ENCODE measurements at regions not wholly inside any gene's neighbourhood (a gene's known extent, or its start where the extent isn't known, plus 50 kb on each side); places are given as distances from the start of the nearest gene placed in this dataset.

GRCh38 chrX:17939724-17940123, 78.6 kb upstream of the RAI2 start:
- Histone ChIP-seq H3K4me3 (no peak overlapping the region), H3K4me1 (no peaks in the 10 kb centered on the region), H3K9me3 (no peaks in the 10 kb centered on the region), H3K27ac (no peak overlapping the region), H3K27me3 (replicated peaks in 1 of 7) (peaks cover 0 to 5% (median 0%) of the 10 kb centered on the region in 7 donors), H3K36me3 (no peaks in the 10 kb centered on the region)
- intact Hi-C loops (cut with DNase I; ENCODE audit: low total_unique reads) = no loop called here
- no peak for DNase-seq
- no peak for TF ChIP-seq POLR2A (IDR thresholded peaks at IDR 0.05)
- TF ChIP-seq, protein P1, sequence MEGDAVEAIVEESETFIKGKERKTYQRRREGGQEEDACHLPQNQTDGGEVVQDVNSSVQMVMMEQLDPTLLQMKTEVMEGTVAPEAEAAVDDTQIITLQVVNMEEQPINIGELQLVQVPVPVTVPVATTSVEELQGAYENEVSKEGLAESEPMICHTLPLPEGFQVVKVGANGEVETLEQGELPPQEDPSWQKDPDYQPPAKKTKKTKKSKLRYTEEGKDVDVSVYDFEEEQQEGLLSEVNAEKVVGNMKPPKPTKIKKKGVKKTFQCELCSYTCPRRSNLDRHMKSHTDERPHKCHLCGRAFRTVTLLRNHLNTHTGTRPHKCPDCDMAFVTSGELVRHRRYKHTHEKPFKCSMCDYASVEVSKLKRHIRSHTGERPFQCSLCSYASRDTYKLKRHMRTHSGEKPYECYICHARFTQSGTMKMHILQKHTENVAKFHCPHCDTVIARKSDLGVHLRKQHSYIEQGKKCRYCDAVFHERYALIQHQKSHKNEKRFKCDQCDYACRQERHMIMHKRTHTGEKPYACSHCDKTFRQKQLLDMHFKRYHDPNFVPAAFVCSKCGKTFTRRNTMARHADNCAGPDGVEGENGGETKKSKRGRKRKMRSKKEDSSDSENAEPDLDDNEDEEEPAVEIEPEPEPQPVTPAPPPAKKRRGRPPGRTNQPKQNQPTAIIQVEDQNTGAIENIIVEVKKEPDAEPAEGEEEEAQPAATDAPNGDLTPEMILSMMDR (IDR thresholded peaks at IDR 0.05 in 8 of 11, conservative IDR thresholded peaks at IDR 0.05 in 3 of 11) = no peak
- no peak for TF ChIP-seq POLR2AphosphoS5 (IDR thresholded peaks at IDR 0.05)
- WGBS, 5 donors = 71 to 92% (median 81%) methylated on average over 2 of the region's 2 CpGs

DNA sequence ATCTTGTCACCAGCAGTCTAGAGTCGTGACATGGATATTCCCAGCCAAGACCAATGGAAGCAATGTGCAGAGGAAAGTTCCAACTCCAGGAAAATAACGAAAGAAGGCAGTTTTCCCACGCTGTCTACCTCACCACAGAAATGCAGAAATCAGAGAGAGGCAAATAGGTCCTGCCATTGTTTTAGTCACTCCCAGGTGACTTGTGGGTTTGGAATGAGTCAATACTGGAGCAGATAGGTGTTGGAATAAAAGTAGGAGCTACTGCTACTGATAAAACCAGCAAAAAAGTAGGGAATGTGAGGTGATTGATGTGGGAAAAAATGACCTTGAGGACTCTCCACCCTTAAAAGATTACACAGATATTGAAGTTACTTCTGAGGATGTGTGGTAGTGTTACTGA, 72.8 kb upstream of the RAI2 start:
- H3K4me3 ChIP-seq = no peak overlapping the region
- H3K36me3 ChIP-seq = no peaks in the 10 kb centered on the region
- intact Hi-C loops (cut with DNase I; ENCODE audit: low total_unique reads) = no loop called here
- no peaks in the 10 kb centered on the region for H3K9me3 ChIP-seq
- no peaks in the 10 kb centered on the region for H3K27me3 ChIP-seq (replicated peaks in 1 of 7)
- no peaks in the 10 kb centered on the region for H3K4me1 ChIP-seq
- TF ChIP-seq POLR2A (IDR thresholded peaks at IDR 0.05) (no peak), POLR2AphosphoS5 (IDR thresholded peaks at IDR 0.05) (no peak)
- TF ChIP-seq, protein P1 (IDR thresholded peaks at IDR 0.05 in 8 of 11, conservative IDR thresholded peaks at IDR 0.05 in 3 of 11) = no peak
- no peak overlapping the region for H3K27ac ChIP-seq
- no peak for DNase-seq
- 54 to 86% (median 78%) methylated on average over 3 of the region's 3 CpGs for WGBS, 5 donors

- no peak overlapping the region for H3K27ac ChIP-seq
- H3K9me3 ChIP-seq = no peaks in the 10 kb centered on the region
- no peaks in the 10 kb centered on the region for H3K36me3 ChIP-seq
- intact Hi-C loops (cut with DNase I; ENCODE audit: low total_unique reads) = no loop called here
- no peak for DNase-seq
- H3K4me3 ChIP-seq = no peak overlapping the region
- H3K4me1 ChIP-seq = no peaks in the 10 kb centered on the region
- TF ChIP-seq POLR2AphosphoS5 (IDR thresholded peaks at IDR 0.05) (no peak), POLR2A (IDR thresholded peaks at IDR 0.05) (no peak)
- TF ChIP-seq, protein P1 (IDR thresholded peaks at IDR 0.05 in 8 of 11, conservative IDR thresholded peaks at IDR 0.05 in 3 of 11) = no peak
- WGBS, 5 donors = 75 to 91% (median 88%) methylated on average over 4 of the region's 4 CpGs
- H3K27me3 ChIP-seq (replicated peaks in 1 of 7) = no peaks in the 10 kb centered on the region
Observed at GRCh38 chrX:17932781-17933180, 71.7 kb upstream of the RAI2 start.

GRCh38 chrX:17931855-17932254, 70.8 kb upstream of the RAI2 start:
- no peaks in the 10 kb centered on the region for H3K36me3 ChIP-seq
- intact Hi-C loops (cut with DNase I; ENCODE audit: low total_unique reads) = no loop called here
- TF ChIP-seq POLR2A (IDR thresholded peaks at IDR 0.05) (no peak), POLR2AphosphoS5 (IDR thresholded peaks at IDR 0.05) (no peak)
- TF ChIP-seq, protein P1 (IDR thresholded peaks at IDR 0.05 in 8 of 11, conservative IDR thresholded peaks at IDR 0.05 in 3 of 11) = no peak
- H3K9me3 ChIP-seq = no peaks in the 10 kb centered on the region
- H3K27ac ChIP-seq = no peak overlapping the region
- DNase-seq = no peak
- H3K4me3 ChIP-seq = no peak overlapping the region
- 66 to 100% (median 86%) methylated on average over 1 to 7 of the region's 7 CpGs for WGBS, 5 donors
- H3K4me1 ChIP-seq = no peaks in the 10 kb centered on the region
- no peaks in the 10 kb centered on the region for H3K27me3 ChIP-seq (replicated peaks in 1 of 7)
